ENCODE measurements at regions not wholly inside any gene's neighbourhood (a gene's known extent, or its start where the extent isn't known, plus 50 kb on each side); places are given as distances from the start of the nearest gene placed in this dataset.

- DNase-seq (ENCODE audit: low read depth), result no peak
- TF ChIP-seq, protein P1, sequence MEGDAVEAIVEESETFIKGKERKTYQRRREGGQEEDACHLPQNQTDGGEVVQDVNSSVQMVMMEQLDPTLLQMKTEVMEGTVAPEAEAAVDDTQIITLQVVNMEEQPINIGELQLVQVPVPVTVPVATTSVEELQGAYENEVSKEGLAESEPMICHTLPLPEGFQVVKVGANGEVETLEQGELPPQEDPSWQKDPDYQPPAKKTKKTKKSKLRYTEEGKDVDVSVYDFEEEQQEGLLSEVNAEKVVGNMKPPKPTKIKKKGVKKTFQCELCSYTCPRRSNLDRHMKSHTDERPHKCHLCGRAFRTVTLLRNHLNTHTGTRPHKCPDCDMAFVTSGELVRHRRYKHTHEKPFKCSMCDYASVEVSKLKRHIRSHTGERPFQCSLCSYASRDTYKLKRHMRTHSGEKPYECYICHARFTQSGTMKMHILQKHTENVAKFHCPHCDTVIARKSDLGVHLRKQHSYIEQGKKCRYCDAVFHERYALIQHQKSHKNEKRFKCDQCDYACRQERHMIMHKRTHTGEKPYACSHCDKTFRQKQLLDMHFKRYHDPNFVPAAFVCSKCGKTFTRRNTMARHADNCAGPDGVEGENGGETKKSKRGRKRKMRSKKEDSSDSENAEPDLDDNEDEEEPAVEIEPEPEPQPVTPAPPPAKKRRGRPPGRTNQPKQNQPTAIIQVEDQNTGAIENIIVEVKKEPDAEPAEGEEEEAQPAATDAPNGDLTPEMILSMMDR (IDR thresholded peaks at IDR 0.05; ENCODE audit: low read depth, low read length, missing control alignments), result no peak
- no peak overlapping the region for H3K4me3 ChIP-seq (ENCODE audit: low read depth, low read length)
Measured at GRCh38 chr1:3968851-3969250, 68.8 kb upstream of the C1orf174 start.

GRCh38 chr1:3971981-3972380 lies 71.9 kb upstream of the C1orf174 start:
- TF ChIP-seq, protein P1 (IDR thresholded peaks at IDR 0.05; ENCODE audit: low read depth, low read length, missing control alignments), result no peak
- DNase-seq (ENCODE audit: low read depth), result no peak
- no peak overlapping the region for H3K4me3 ChIP-seq (ENCODE audit: low read depth, low read length)

DNA sequence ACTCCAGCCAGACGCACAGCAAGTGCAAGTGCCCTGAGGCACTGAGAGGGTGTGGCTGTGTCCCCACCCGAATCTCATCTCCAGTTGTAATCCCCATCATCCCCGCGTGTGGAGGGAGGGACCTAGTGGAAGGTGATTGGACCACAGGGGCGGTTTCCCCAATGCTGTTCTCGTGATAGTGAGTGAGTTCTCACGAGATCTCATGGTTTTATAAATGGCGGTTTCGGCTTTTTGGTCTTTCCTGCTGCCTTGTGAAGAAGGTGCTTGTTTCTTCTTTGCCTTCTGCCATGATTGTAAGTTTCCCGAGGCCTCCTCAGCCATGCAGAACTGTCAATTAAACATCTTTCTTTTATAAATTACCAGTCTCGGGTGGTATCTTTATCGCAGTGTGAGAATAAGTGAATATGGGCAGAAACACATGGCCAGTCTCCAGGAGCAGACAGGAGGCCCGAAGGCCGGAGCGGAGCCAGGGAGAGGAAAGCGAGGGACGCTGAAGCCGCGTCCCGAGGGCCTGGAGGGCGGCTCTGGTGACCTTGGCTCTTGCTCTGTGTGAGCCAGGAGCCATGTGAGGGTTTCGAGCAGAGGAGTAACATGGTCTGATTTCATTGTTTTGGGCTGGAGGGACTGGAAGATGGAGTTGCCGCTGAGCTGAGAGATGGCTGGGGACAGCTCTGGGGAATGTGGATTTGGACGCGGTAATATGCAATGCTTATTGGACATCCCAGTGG lies 76.0 kb upstream of the C1orf174 start:
- no peak for DNase-seq (ENCODE audit: low read depth)
- no peak overlapping the region for H3K4me3 ChIP-seq (ENCODE audit: low read depth, low read length)
- TF ChIP-seq, protein P1 (IDR thresholded peaks at IDR 0.05; ENCODE audit: low read depth, low read length, missing control alignments), result no peak

DNA sequence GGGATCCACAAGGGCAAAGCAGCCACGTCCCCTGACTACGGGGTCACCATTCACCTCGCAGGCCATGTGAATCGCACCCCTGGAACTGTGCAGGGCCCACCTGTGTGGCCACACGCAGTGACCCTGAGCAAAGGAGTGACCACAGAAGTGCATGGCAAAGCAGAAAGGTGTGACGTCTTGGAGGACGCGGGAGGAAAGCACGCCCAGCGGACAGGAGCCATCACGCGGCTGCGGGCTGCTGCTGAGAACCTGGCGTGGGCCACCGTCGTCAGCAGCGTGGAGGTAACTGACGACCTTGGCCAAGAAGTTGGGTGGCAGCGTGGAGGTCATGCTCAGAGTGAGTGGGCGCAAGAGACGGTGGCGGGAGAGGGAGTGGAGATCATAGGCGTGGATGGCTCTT lies 76.7 kb upstream of the C1orf174 start:
- no peak overlapping the region for H3K4me3 ChIP-seq (ENCODE audit: low read depth, low read length)
- no peak for DNase-seq (ENCODE audit: low read depth)
- TF ChIP-seq, protein P1 (IDR thresholded peaks at IDR 0.05; ENCODE audit: low read depth, low read length, missing control alignments), result no peak

- TF ChIP-seq, protein P1 (IDR thresholded peaks at IDR 0.05; ENCODE audit: low read depth, low read length, missing control alignments), result no peak
- no peak overlapping the region for H3K4me3 ChIP-seq (ENCODE audit: low read depth, low read length)
- DNase-seq (ENCODE audit: low read depth), result no peak
Measured at GRCh38 chr1:3978196-3978989, 78.3 kb upstream of the C1orf174 start.

DNA sequence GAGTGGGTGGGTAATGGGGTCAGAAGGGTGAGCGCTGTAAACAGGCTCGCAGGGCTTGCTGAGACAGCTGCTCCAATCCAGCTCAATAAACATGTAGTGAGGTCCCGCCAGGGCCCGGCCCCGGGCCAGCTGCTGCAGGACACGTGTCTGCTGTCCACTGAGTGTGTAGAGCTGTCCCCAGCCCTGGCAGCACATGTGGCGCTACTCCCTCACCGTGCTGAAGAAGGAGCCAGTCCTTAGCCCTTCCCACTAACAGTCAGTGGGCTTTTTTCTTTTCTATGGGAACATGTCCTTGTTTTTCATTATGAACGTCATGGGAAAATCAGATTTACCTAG lies 78.9 kb upstream of the C1orf174 start:
- TF ChIP-seq, protein P1 (IDR thresholded peaks at IDR 0.05; ENCODE audit: low read depth, low read length, missing control alignments), result no peak
- no peak for DNase-seq (ENCODE audit: low read depth)
- no peak overlapping the region for H3K4me3 ChIP-seq (ENCODE audit: low read depth, low read length)
